ENCODE measurements at regions not wholly inside any gene's neighbourhood (a gene's known extent, or its start where the extent isn't known, plus 50 kb on each side); places are given as distances from the start of the nearest gene placed in this dataset.

GRCh38 chr17:54608634-54609155 lies 292.0 kb upstream of the TOM1L1 start:
- ChIA-PET CTCF (no interaction called here), POLR2A (no interaction called here), RAD21 (ENCODE audit: low non-redundant PET in 1 of 2, low total read pairs in 2 of 2, uncharacterized antibody in 2 of 2, unreplicated experiment in 2 of 2) (no interaction called here)
- Histone ChIP-seq H3K4me2 (ENCODE audit: low read length) (no peak overlapping the region), H3K27ac (ENCODE audit: low read depth, low read length) (no peak overlapping the region), H3K36me3 (ENCODE audit: control insufficient read depth in 1 of 2, insufficient read depth in 2 of 2, low read length in 2 of 2) (no peaks in the 10 kb centered on the region), H3K9ac (ENCODE audit: low read length) (no peak overlapping the region), H3K4me1 (ENCODE audit: control insufficient read depth in 1 of 2, insufficient read depth in 2 of 2, low read length in 2 of 2) (no peaks in the 10 kb centered on the region), H3K9me3 (ENCODE audit: control insufficient read depth in 1 of 2, insufficient read depth in 1 of 2, low read depth in 1 of 2, low read length in 2 of 2) (peaks cover 25 to 47% of the 10 kb centered on the region in 2 experiments; a peak in 2 of 4 replicates), H2AFZ (ENCODE audit: low read depth, low read length, poor library complexity, severe bottlenecking) (no peak overlapping the region), H3K27me3 (ENCODE audit: insufficient read depth, low read length) (no peaks in the 10 kb centered on the region), H3K9me2 (ENCODE audit: insufficient read depth) (no peaks in the 10 kb centered on the region), H4K20me1 (ENCODE audit: insufficient read depth) (no peaks in the 10 kb centered on the region), H3K4me3 (replicated peaks in 1 of 2; ENCODE audit: low read depth in 1 of 2, low read length in 2 of 2) (no peak overlapping the region), H3K79me2 (ENCODE audit: insufficient read depth, low read length) (no peaks in the 10 kb centered on the region)
- BruUV-seq (replicated peaks) = no TSS peak
- intact Hi-C loops (cut with micrococcal nuclease) = no loop called here
- no peak for DNase-seq (ENCODE audit: low read depth, low spot score)
- TF ChIP-seq ZBTB33 (IDR thresholded peaks at IDR 0.05; ENCODE audit: extremely low read depth, insufficient replicate concordance, low read length) (no peak), FOSL1 (IDR thresholded peaks at IDR 0.05; ENCODE audit: low read depth) (no peak), SRF (IDR thresholded peaks at IDR 0.05; ENCODE audit: low read depth) (no peak), CTCF (IDR thresholded peaks at IDR 0.05 in 2 of 3, conservative IDR thresholded peaks at IDR 0.05 in 1 of 3; ENCODE audit: borderline replicate concordance in 1 of 3, insufficient read depth in 1 of 3, low read depth in 2 of 3, low read length in 2 of 3) (no peak), JUND (IDR thresholded peaks at IDR 0.05) (no peak), RAD21 (IDR thresholded peaks at IDR 0.05; ENCODE audit: low read depth) (no peak), MAX (IDR thresholded peaks at IDR 0.05) (no peak), EZH2 (IDR thresholded peaks at IDR 0.05) (no peak), ELF1 (IDR thresholded peaks at IDR 0.05; ENCODE audit: borderline replicate concordance, low read depth) (no peak), REST (IDR thresholded peaks at IDR 0.05; ENCODE audit: low read depth) (no peak), ZNF274 (IDR thresholded peaks at IDR 0.05; ENCODE audit: low read depth, low read length) (no peak), POLR2AphosphoS5 (IDR thresholded peaks at IDR 0.05; ENCODE audit: low read depth, low read length) (no peak), ZFX (IDR thresholded peaks at IDR 0.05) (no peak), CEBPB (IDR thresholded peaks at IDR 0.05; ENCODE audit: low read depth) (no peak), TCF7L2 (IDR thresholded peaks at IDR 0.05; ENCODE audit: borderline replicate concordance, extremely low read depth, insufficient read depth, insufficient read length) (no peak), CBX3 (IDR thresholded peaks at IDR 0.05; ENCODE audit: low read depth) (no peak), SP1 (IDR thresholded peaks at IDR 0.05; ENCODE audit: low read depth) (no peak), POLR2A (IDR thresholded peaks at IDR 0.05; ENCODE audit: borderline replicate concordance, extremely low read depth, insufficient read depth, insufficient read length) (no peak), SIN3A (IDR thresholded peaks at IDR 0.05; ENCODE audit: low read depth) (no peak)
- ATAC-seq = no peak
